ENCODE measurements at regions not wholly inside any gene's neighbourhood (a gene's known extent, or its start where the extent isn't known, plus 50 kb on each side); places are given as distances from the start of the nearest gene placed in this dataset.

DNA sequence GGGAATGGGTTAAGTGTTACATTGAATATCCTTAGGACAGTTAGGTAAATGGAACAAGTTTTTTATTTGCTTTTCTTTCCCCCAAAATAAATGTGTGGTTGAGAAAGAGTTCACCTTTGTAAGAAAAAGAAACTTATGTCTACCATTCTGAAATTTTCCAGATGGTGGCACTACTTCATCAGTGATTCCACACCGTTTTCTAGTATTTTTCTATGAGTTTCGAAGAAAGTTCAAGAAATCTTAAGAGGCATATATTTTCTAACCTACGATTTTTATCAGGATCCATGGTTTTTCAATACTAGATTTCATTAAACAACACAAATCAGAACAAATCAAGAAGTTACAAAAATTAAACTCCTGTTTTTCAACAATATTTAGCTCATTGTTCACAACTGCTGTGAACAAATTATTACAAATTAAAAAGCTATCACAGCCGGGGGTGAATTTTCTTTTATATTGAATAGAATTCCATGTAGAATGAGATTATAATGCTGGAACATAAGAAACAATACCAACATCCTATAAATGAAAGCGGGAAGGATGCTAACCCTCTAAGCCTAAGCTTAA lies 163.1 kb upstream of the NPVF start:
- H3K9me3 ChIP-seq = no peaks in the 10 kb centered on the region
- CTCF ChIA-PET = interaction anchor here (0.8 to 5.7 kb wide), 12 partner anchors 15 to 180 kb away, joined by 3 to 51 read pairs (median 6); no protein-coding TSS in a partner anchor
- H3K4me3 ChIP-seq (ENCODE audit: control insufficient read depth in 1 of 2, extremely low read depth in 1 of 2, low read length in 1 of 2) = no peak overlapping the region
- no peaks in the 10 kb centered on the region for H3K36me3 ChIP-seq (ENCODE audit: control insufficient read depth in 2 of 2, extremely low read depth in 1 of 2, insufficient read depth in 1 of 2, low read length in 1 of 2)
- Mint-ChIP-seq H3K4me1 (peaks cover 0 to 7% (median 4%) of the 10 kb centered on the region in 3 donors), H3K27me3 (peaks cover 5 to 10% of the 10 kb centered on the region in 2 donors), H3K27ac (no peak overlapping the region), H3K36me3 (no peaks in the 10 kb centered on the region), H3K9me3 (no peaks in the 10 kb centered on the region), H3K4me3 (no peak overlapping the region)
- H3K27ac ChIP-seq (ENCODE audit: low read length) = no peak overlapping the region
- ATAC-seq (replicated peaks in 1 of 4) (no peak), DNase-seq (peak in 1 of 35 experiments; percentile 38)
- no peaks in the 10 kb centered on the region for H3K4me1 ChIP-seq (ENCODE audit: control insufficient read depth in 1 of 2, extremely low read depth in 1 of 2, insufficient read depth in 2 of 2, low read length in 2 of 2)
- H3K27me3 ChIP-seq (replicated peaks in 1 of 2; ENCODE audit: control insufficient read depth in 2 of 2, extremely low read depth in 1 of 2, insufficient read depth in 2 of 2, low read length in 1 of 2) = peaks cover 0 to 5% of the 10 kb centered on the region in 2 experiments
- WGBS (ENCODE audit: insufficient coverage) = no CpG with 5 or more reads among the region's 5 CpGs
- POLR2A ChIA-PET = no interaction called here

DNA sequence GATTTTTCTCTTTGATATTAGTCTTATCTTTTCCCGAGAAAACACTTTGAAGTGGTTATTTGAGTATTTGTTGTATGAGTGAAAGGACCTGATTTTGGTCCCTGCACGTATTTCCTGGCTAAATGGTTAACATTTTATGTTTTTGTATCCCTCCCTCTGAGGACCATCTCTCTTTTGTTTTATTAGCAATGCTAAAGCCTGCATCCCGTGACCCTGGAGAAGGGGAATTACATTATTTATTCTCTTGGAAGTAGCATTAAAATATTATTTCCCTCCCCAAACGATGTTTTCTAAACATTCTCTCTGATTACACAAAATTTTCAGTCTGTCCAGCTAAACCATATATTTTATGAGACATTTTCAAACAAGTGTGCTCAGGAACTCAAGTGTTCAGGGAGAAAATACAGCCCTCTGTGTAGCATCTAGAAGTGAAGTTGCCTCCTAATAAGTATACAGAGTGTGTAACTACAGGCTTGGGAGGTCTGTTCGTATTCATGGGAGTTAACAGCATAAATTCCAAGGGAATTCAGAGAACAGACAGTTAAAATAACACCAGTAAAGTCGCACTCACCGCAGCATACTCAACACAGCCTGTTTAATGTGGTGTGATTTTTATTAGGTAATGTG lies 163.8 kb upstream of the NPVF start:
- no peaks in the 10 kb centered on the region for H3K4me1 ChIP-seq (ENCODE audit: control insufficient read depth in 1 of 2, extremely low read depth in 1 of 2, insufficient read depth in 2 of 2, low read length in 2 of 2)
- no peaks in the 10 kb centered on the region for H3K36me3 ChIP-seq (ENCODE audit: control insufficient read depth in 2 of 2, extremely low read depth in 1 of 2, insufficient read depth in 1 of 2, low read length in 1 of 2)
- Mint-ChIP-seq H3K9me3 (no peaks in the 10 kb centered on the region), H3K4me3 (no peak overlapping the region), H3K36me3 (no peaks in the 10 kb centered on the region), H3K27me3 (peaks cover 5 to 10% of the 10 kb centered on the region in 2 donors), H3K27ac (no peak overlapping the region), H3K4me1 (peaks cover 0 to 7% (median 4%) of the 10 kb centered on the region in 3 donors)
- POLR2A ChIA-PET = no interaction called here
- ATAC-seq (replicated peaks in 1 of 4) = no peak
- H3K27ac ChIP-seq (ENCODE audit: low read length) = no peak overlapping the region
- H3K4me3 ChIP-seq (ENCODE audit: control insufficient read depth in 1 of 2, extremely low read depth in 1 of 2, low read length in 1 of 2) = no peak overlapping the region
- H3K9me3 ChIP-seq = no peaks in the 10 kb centered on the region
- peaks cover 0 to 5% of the 10 kb centered on the region in 2 experiments for H3K27me3 ChIP-seq (replicated peaks in 1 of 2; ENCODE audit: control insufficient read depth in 2 of 2, extremely low read depth in 1 of 2, insufficient read depth in 2 of 2, low read length in 1 of 2)
- CTCF ChIA-PET = interaction anchor here (0.8 to 5.7 kb wide), 11 partner anchors 16 to 179 kb away, joined by 3 to 51 read pairs (median 6); no protein-coding TSS in a partner anchor
- no peak for DNase-seq
- no CpG with 5 or more reads among the region's 7 CpGs for WGBS (ENCODE audit: insufficient coverage)

DNA sequence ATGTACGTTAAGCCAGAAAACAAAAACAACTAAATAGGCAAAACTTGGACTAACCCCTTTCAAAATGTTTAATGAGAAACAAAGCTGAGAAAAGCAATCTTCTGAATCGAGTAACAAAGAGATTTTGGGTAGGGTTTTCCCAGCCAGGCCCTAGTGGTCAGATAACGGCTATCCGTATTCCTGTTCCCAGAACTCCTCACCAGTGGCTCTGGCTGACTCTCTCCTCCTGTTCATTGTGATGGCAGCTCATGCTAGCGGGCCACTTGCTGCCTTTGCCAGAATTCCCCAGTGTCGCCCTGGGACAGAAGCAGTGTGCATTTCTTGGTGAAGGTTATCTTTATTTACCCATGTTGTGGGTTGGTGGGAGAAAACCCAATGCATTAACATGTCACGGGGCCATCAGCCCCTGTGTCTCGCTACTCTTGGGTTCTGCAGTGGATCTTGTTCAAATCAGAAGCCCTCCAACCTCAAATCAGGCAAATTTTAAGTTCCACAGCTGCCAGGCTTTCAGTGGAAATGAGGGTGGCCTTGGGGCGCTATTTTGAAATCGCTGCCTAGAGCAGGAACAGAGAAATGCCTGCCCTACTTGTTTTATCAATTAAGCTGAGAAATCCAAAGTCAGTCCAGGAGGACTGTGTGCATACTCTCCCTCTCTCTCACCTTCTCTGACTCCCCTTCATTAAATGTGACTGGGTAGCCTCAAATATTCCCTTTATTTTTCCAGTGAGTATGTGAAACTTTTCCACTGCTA lies 164.5 kb upstream of the NPVF start:
- no peak overlapping the region for H3K4me3 ChIP-seq (ENCODE audit: control insufficient read depth in 1 of 2, extremely low read depth in 1 of 2, low read length in 1 of 2)
- H3K36me3 ChIP-seq (ENCODE audit: control insufficient read depth in 2 of 2, extremely low read depth in 1 of 2, insufficient read depth in 1 of 2, low read length in 1 of 2) = no peaks in the 10 kb centered on the region
- no peak overlapping the region for H3K27ac ChIP-seq (ENCODE audit: low read length)
- H3K27ac Mint-ChIP-seq = no peak overlapping the region
- no peak for ATAC-seq (replicated peaks in 1 of 4)
- peaks cover 7 to 10% of the 10 kb centered on the region in 2 donors for H3K27me3 Mint-ChIP-seq
- ChIA-PET POLR2A (no interaction called here), CTCF (interaction anchor here (2.8 to 5.7 kb wide), 3 partner anchors 133 to 174 kb away, joined by 15 to 51 read pairs (median 20); no protein-coding TSS in a partner anchor)
- peaks cover 0 to 5% of the 10 kb centered on the region in 2 experiments for H3K27me3 ChIP-seq (replicated peaks in 1 of 2; ENCODE audit: control insufficient read depth in 2 of 2, extremely low read depth in 1 of 2, insufficient read depth in 2 of 2, low read length in 1 of 2)
- no peaks in the 10 kb centered on the region for H3K9me3 Mint-ChIP-seq
- DNase-seq = no peak
- H3K4me1 ChIP-seq (ENCODE audit: control insufficient read depth in 1 of 2, extremely low read depth in 1 of 2, insufficient read depth in 2 of 2, low read length in 2 of 2) = no peaks in the 10 kb centered on the region
- no peaks in the 10 kb centered on the region for H3K36me3 Mint-ChIP-seq
- WGBS (ENCODE audit: insufficient coverage) = no CpG with 5 or more reads among the region's 10 CpGs
- H3K9me3 ChIP-seq = no peaks in the 10 kb centered on the region
- H3K4me3 Mint-ChIP-seq = no peak overlapping the region
- peaks cover 0 to 7% (median 4%) of the 10 kb centered on the region in 3 donors for H3K4me1 Mint-ChIP-seq

DNA sequence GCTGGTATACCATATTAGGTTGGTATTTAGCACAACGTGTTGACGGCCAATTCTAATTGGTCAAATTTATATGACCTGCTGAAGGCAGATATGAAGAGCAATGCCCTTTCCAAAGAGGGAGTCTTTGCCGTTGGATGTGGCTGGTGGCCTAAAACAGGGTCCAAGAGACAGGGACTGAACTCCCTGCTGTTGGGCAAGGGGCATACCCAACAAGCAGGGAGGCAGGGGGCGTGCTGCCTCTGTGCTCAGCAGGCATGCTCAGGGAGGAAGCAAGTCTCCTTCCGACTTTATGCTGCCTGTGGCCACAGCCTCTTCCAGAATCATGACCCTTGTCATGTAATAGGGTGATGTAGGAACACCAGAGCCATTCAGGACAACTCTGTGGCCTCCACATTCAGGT lies 167.7 kb upstream of the NPVF start:
- Histone ChIP-seq H3K4me3 (ENCODE audit: control insufficient read depth in 1 of 2, extremely low read depth in 1 of 2, low read length in 1 of 2) (no peak overlapping the region), H3K36me3 (ENCODE audit: control insufficient read depth in 2 of 2, extremely low read depth in 1 of 2, insufficient read depth in 1 of 2, low read length in 1 of 2) (no peaks in the 10 kb centered on the region), H3K27ac (ENCODE audit: low read length) (no peak overlapping the region), H3K27me3 (replicated peaks in 1 of 2; ENCODE audit: control insufficient read depth in 2 of 2, extremely low read depth in 1 of 2, insufficient read depth in 2 of 2, low read length in 1 of 2) (peaks cover 0 to 5% of the 10 kb centered on the region in 2 experiments), H3K9me3 (no peaks in the 10 kb centered on the region), H3K4me1 (ENCODE audit: control insufficient read depth in 1 of 2, extremely low read depth in 1 of 2, insufficient read depth in 2 of 2, low read length in 2 of 2) (no peaks in the 10 kb centered on the region)
- no peak overlapping the region for H3K27ac Mint-ChIP-seq
- peaks cover 3 to 6% of the 10 kb centered on the region in 2 donors for H3K27me3 Mint-ChIP-seq
- H3K4me3 Mint-ChIP-seq = no peak overlapping the region
- WGBS (ENCODE audit: insufficient coverage) = 74% methylated on average over 4 of the region's 5 CpGs
- ChIA-PET CTCF (interaction anchor here (0.6 to 2.9 kb wide), 2 partner anchors 137 to 447 kb away, joined by 9 to 14 read pairs; no protein-coding TSS in a partner anchor), POLR2A (no interaction called here)
- H3K4me1 Mint-ChIP-seq = peaks cover 0 to 2% (median 0%) of the 10 kb centered on the region in 3 donors
- H3K36me3 Mint-ChIP-seq = no peaks in the 10 kb centered on the region
- ATAC-seq (replicated peaks in 1 of 4) (no peak), DNase-seq (no peak)
- no peaks in the 10 kb centered on the region for H3K9me3 Mint-ChIP-seq

DNA sequence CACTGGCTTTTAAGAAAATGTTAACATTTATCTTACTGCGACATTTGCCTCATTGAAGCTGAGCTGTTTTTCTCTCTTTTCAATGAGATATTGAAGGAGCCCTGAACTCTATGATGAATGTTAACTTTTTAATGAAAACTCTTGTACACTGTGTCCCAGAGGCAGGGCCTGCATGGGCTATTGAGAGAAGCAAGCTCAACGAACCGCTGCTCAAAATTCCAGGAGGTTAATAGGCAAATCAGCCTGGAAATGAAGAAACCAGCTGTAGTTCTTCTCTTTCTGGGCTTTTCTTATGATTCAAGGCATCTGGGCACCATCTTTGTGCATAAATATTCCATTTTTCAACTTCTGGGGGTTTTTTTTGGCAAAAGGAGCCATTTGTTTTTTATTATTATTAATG lies 168.4 kb upstream of the NPVF start:
- DNase-seq = no peak
- no peak for ATAC-seq (replicated peaks in 1 of 4)
- no peaks in the 10 kb centered on the region for H3K9me3 ChIP-seq
- H3K36me3 ChIP-seq (ENCODE audit: control insufficient read depth in 2 of 2, extremely low read depth in 1 of 2, insufficient read depth in 1 of 2, low read length in 1 of 2) = no peaks in the 10 kb centered on the region
- Mint-ChIP-seq H3K9me3 (no peaks in the 10 kb centered on the region), H3K4me3 (no peak overlapping the region), H3K27ac (no peak overlapping the region), H3K4me1 (no peaks in the 10 kb centered on the region), H3K36me3 (no peaks in the 10 kb centered on the region), H3K27me3 (peaks cover 10 to 12% of the 10 kb centered on the region in 2 donors)
- ChIA-PET POLR2A (no interaction called here), CTCF (interaction anchor here (0.6 to 2.9 kb wide), 3 partner anchors 137 to 446 kb away, joined by 3 to 14 read pairs (median 9); no protein-coding TSS in a partner anchor)
- H3K4me3 ChIP-seq (ENCODE audit: control insufficient read depth in 1 of 2, extremely low read depth in 1 of 2, low read length in 1 of 2) = no peak overlapping the region
- WGBS (ENCODE audit: insufficient coverage) = 86% methylated on average over 2 of the region's 3 CpGs
- H3K27ac ChIP-seq (ENCODE audit: low read length) = no peak overlapping the region
- H3K4me1 ChIP-seq (ENCODE audit: control insufficient read depth in 1 of 2, extremely low read depth in 1 of 2, insufficient read depth in 2 of 2, low read length in 2 of 2) = no peaks in the 10 kb centered on the region
- peaks cover 0 to 8% of the 10 kb centered on the region in 2 experiments for H3K27me3 ChIP-seq (replicated peaks in 1 of 2; ENCODE audit: control insufficient read depth in 2 of 2, extremely low read depth in 1 of 2, insufficient read depth in 2 of 2, low read length in 1 of 2)

DNA sequence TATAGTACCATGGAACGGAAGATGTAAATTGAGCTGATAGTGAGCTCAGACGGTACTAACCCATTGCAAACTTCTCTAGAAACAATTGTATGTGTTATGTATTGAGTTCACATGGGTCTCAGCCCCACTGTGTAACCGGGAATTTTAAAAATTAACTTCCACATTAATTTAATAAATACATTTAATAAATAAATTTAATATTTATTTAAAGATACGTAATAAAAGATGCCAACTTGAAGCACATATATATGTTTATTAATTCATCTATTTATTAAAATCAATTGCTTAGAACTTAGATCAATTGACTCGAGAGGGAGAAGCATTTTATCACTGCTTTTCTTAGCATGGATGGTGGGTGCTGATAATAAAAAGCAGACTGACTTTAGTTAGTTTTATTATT lies 170.1 kb upstream of the NPVF start:
- H3K9me3 ChIP-seq = no peaks in the 10 kb centered on the region
- H3K27me3 ChIP-seq (replicated peaks in 1 of 2; ENCODE audit: control insufficient read depth in 2 of 2, extremely low read depth in 1 of 2, insufficient read depth in 2 of 2, low read length in 1 of 2) = peaks cover 0 to 9% of the 10 kb centered on the region in 2 experiments
- no peaks in the 10 kb centered on the region for H3K36me3 ChIP-seq (ENCODE audit: control insufficient read depth in 2 of 2, extremely low read depth in 1 of 2, insufficient read depth in 1 of 2, low read length in 1 of 2)
- ChIA-PET CTCF (no interaction called here), POLR2A (no interaction called here)
- no peak overlapping the region for H3K27ac ChIP-seq (ENCODE audit: low read length)
- H3K4me1 Mint-ChIP-seq = no peaks in the 10 kb centered on the region
- WGBS (ENCODE audit: insufficient coverage) = no CpG with 5 or more reads among the region's 5 CpGs
- H3K4me3 ChIP-seq (ENCODE audit: control insufficient read depth in 1 of 2, extremely low read depth in 1 of 2, low read length in 1 of 2) = no peak overlapping the region
- H3K27ac Mint-ChIP-seq = no peak overlapping the region
- no peak overlapping the region for H3K4me3 Mint-ChIP-seq
- no peaks in the 10 kb centered on the region for H3K9me3 Mint-ChIP-seq
- H3K36me3 Mint-ChIP-seq = no peaks in the 10 kb centered on the region
- ATAC-seq (replicated peaks in 1 of 4) (no peak), DNase-seq (no peak)
- H3K4me1 ChIP-seq (ENCODE audit: control insufficient read depth in 1 of 2, extremely low read depth in 1 of 2, insufficient read depth in 2 of 2, low read length in 2 of 2) = no peaks in the 10 kb centered on the region
- peaks cover 10 to 12% of the 10 kb centered on the region in 2 donors for H3K27me3 Mint-ChIP-seq
